CD4-positive, alpha-beta memory T cell (primary cell): ENCODE measurements at regions not wholly inside any gene's neighbourhood (a gene's known extent, or its start where the extent isn't known, plus 50 kb on each side); places are given as distances from the start of the nearest gene placed in this dataset.

Source experiments
- CTCF ChIA-PET: fragments of 350-600 bp; sonication (Branson Sonifier 250); formaldehyde crosslinking; loops from one replicate; lab custom pipeline; 2021; ENCODE audit warnings: inconsistent platforms; ENCODE audit not compliant: partially characterized antibody; lab: Charles Lee
- POLR2A ChIA-PET: fragments of 350-600 bp; sonication (Branson Sonifier 250); formaldehyde crosslinking; loops from one replicate; lab custom pipeline; 2021; ENCODE audit not compliant: partially characterized antibody; lab: Charles Lee
- DNase-seq, 5 donors: peaks; one replicate each; pipeline versions ENCODE4 v3.0.0 to v3.0.0-alpha.2; 2020 to 2022; ENCODE audit warnings: mixed read lengths in 1 of 5
- H3K27ac ChIP-seq: one replicate; pipeline ENCODE4 v1.7.0; 2013; ENCODE audit warnings: low read depth, low read length
- H3K27me3 ChIP-seq: 2 replicates; pipeline ENCODE4 v1.7.0; 2013; ENCODE audit warnings: mild to moderate bottlenecking, low read length, moderate library complexity; ENCODE audit not compliant: insufficient read depth
- H3K36me3 ChIP-seq: 2 replicates; pipeline ENCODE4 v1.7.0; 2013; ENCODE audit warnings: mild to moderate bottlenecking, low read length, moderate library complexity; ENCODE audit not compliant: insufficient read depth
- H3K4me1 ChIP-seq: 2 replicates; pipeline ENCODE4 v1.7.0; 2013; ENCODE audit warnings: mild to moderate bottlenecking, low read length, moderate library complexity; ENCODE audit not compliant: insufficient read depth
- H3K4me3 ChIP-seq, 2 donors: one replicate each; pipeline ENCODE4 v1.7.0; 2013; ENCODE audit warnings: low read length in 2 of 2, mild to moderate bottlenecking in 1 of 2
- H3K9me3 ChIP-seq, 2 donors: one replicate each; pipeline ENCODE4 v1.7.0; 2013; ENCODE audit warnings: low read length in 2 of 2, control low read depth in 1 of 2; ENCODE audit not compliant: control insufficient read depth in 1 of 2
- H3K27ac Mint-ChIP-seq, 7 donors: one replicate each; pipeline ENCODE4 v1.8.0; 2020 to 2021; ENCODE audit warnings: mixed read lengths in 7 of 7, mild to moderate bottlenecking in 6 of 7, inconsistent platforms in 3 of 7, moderate library complexity in 3 of 7
- H3K27me3 Mint-ChIP-seq, 2 donors: one replicate each; pipeline ENCODE4 v1.8.0; 2020 to 2021; ENCODE audit warnings: mixed read lengths in 2 of 2
- H3K36me3 Mint-ChIP-seq, 2 donors: one replicate each; pipeline ENCODE4 v1.8.0; 2020 to 2021; ENCODE audit warnings: mixed read lengths in 2 of 2, inconsistent platforms in 1 of 2, mild to moderate bottlenecking in 1 of 2
- H3K4me1 Mint-ChIP-seq, 4 donors: one replicate each; pipeline ENCODE4 v1.8.0; 2020 to 2021; ENCODE audit warnings: mixed read lengths in 4 of 4, mild to moderate bottlenecking in 1 of 4
- H3K4me3 Mint-ChIP-seq, 8 donors: one replicate each; pipeline ENCODE4 v1.8.0; 2020 to 2021; ENCODE audit warnings: mixed read lengths in 8 of 8, mild to moderate bottlenecking in 7 of 8, moderate library complexity in 6 of 8, inconsistent platforms in 3 of 8
- H3K9me3 Mint-ChIP-seq, 8 donors: one replicate each; pipeline ENCODE4 v1.8.0; 2020 to 2021; ENCODE audit warnings: mixed read lengths in 8 of 8, mild to moderate bottlenecking in 5 of 8, inconsistent platforms in 3 of 8, moderate library complexity in 1 of 8
- intact Hi-C: fragments of 100-400 bp; cut with micrococcal nuclease; formaldehyde crosslinking; loops from one replicate; pipeline ENCODE4 v1.15.1; 2023
- microRNA-seq: library from miRNA; unstranded; fragments of <30 nt; microRNA quantifications from one replicate; pipeline ENCODE4 v1.2.0, GENCODE V29; 2021; ENCODE audit warnings: borderline replicate concordance, borderline number of aligned reads, borderline microRNAs expressed, mixed read lengths

DNA sequence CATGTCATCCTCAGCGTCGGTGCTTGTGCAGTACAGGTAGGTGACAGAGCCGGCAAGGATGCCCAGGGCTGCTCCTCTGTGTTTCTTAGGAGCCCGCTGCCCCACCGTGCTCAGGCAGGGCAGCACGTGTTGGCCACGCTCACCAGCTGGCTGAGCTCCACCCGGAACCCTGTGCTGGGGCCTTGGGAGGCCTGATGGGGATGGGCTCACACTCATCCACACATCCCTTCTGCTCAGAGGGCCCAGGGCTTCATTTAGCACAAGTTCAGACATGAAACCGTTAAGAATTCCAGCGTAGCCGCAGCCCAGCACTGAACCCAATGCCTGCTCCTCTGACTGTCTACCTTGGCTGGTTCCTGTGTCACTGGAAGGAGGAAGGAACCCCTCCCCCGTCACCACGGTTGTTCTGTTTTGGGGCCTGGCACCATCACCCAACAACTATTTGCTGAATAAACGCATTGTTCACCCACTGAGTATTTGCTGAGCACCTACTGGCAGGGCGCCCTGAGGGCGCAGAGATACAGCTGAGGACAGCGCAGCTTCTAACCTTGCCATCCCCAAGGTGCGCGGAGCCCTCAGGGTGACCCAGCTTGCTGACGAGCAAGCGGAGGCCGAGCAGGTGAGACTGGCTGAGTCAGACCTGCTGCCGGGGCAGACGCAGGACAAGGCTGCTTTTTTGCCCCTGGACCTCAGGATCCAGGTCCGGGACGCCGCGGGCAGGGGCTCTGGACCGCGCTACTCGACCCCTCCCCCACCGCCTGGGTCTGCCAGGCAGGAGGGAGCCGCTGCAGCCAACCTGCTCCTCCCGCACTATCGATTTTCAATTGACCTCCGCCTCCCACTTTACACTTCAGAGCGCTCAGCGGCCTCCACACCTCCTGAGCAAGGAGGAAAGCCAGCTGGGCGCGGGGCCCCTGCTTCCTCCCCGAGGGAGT lies 50.6 kb upstream of the RET start:
- no peak for DNase-seq
- H3K4me3 Mint-ChIP-seq: no peak overlapping the region
- peaks cover 0 to 15% (median 8%) of the 10 kb centered on the region in 8 donors for H3K9me3 Mint-ChIP-seq
- ChIA-PET CTCF (no interaction called here), POLR2A (no interaction called here)
- no peaks in the 10 kb centered on the region for H3K9me3 ChIP-seq
- no peak overlapping the region for H3K27ac Mint-ChIP-seq
- H3K27me3 ChIP-seq: no peaks in the 10 kb centered on the region
- no peak overlapping the region for H3K4me3 ChIP-seq
- no peaks in the 10 kb centered on the region for H3K36me3 ChIP-seq
- H3K4me1 ChIP-seq: no peaks in the 10 kb centered on the region
- no peaks in the 10 kb centered on the region for H3K4me1 Mint-ChIP-seq
- H3K27me3 Mint-ChIP-seq: peaks cover 5 to 17% of the 10 kb centered on the region in 2 donors
- intact Hi-C loops: no loop called here
- no peak overlapping the region for H3K27ac ChIP-seq
- no peaks in the 10 kb centered on the region for H3K36me3 Mint-ChIP-seq

Small RNA genes lying in the stretch of these regions (microRNA-seq; reads per million reads assigned to microRNA genes)
- gene MIR5100: 0.96 reads per million
